Gastrocnemius medialis (tissue), 4 donors: ENCODE measurements at regions not wholly inside any gene's neighbourhood (a gene's known extent, or its start where the extent isn't known, plus 50 kb on each side); places are given as distances from the start of the nearest gene placed in this dataset.

Experiments
- ATAC-seq, 2 donors: fragments of 150-250 bp; one replicate each; pipeline ENCODE4 v1.9.1; 2016
- DNase-seq, 2 donors: peaks; one replicate each; pipeline ENCODE4 v3.0.0-alpha.2; 2019
- H3K27ac ChIP-seq, 4 donors: fragments of 200-600 bp; sonication (generic); 1 replicate in 1 of 4; 2 replicates in 3 of 4; pipeline ENCODE4 v1.5.1; 2016 to 2018; ENCODE audit warnings: mild to moderate bottlenecking in 2 of 4, moderate library complexity in 1 of 4
- H3K27me3 ChIP-seq, 3 donors: fragments of 200-600 bp; sonication (generic) in 2 of 3; 1 replicate in 1 of 3; 2 replicates in 2 of 3; pipeline versions ENCODE4 v1.5.1 to v1.6.0; 2016 to 2019; ENCODE audit warnings: mild to moderate bottlenecking in 1 of 3, moderate library complexity in 1 of 3
- H3K36me3 ChIP-seq, 2 donors: fragments of 200-600 bp; sonication (generic) in 1 of 2; one replicate each; pipeline ENCODE4 v1.5.1; 2017 to 2018
- H3K4me1 ChIP-seq, 2 donors: fragments of 200-600 bp; sonication (generic) in 1 of 2; one replicate each; pipeline ENCODE4 v1.5.1; 2016 to 2017; ENCODE audit warnings: mild to moderate bottlenecking in 2 of 2
- H3K4me3 ChIP-seq, 4 donors: fragments of 200-600 bp; sonication (generic) in 3 of 4; 1 replicate in 1 of 4; 2 replicates in 3 of 4; pipeline ENCODE4 v1.5.1; 2016 to 2019; ENCODE audit warnings: mild to moderate bottlenecking in 2 of 4
- H3K9me3 ChIP-seq, 3 donors: fragments of 200-600 bp; sonication (generic) in 2 of 3; 1 replicate in 1 of 3; 2 replicates in 2 of 3; pipeline ENCODE4 v1.5.1; 2016 to 2019
- POLR2A ChIP-seq, 2 donors: fragments of 450-650 bp; IDR thresholded peaks; one replicate each; pipeline ENCODE4 v1.6.1; 2017; ENCODE audit warnings: antibody characterized with exemption in 2 of 2, mild to moderate bottlenecking in 2 of 2, moderate library complexity in 2 of 2
- in situ Hi-C, 4 donors: fragments of 200-750 bp; cut with MboI; loops; one replicate each; pipeline versions ENCODE4 v1.15.0 to v1.8.0; 2017; ENCODE audit warnings: low sequenced_read_pairs in 4 of 4
- intact Hi-C: fragments of 100-400 bp; cut with DNase I; formaldehyde crosslinking; loops from one replicate; pipeline ENCODE4 v1.15.1; 2023; ENCODE audit warnings: low total_unique reads
- TF ChIP-seq, protein P1 (sequence below), 5 experiments: fragments of 450-650 bp in 3 of 5; fragments of 200-600 bp in 2 of 5; sonication (generic) in 2 of 5; IDR thresholded peaks in 4 of 5; conservative IDR thresholded peaks in 1 of 5; 1 replicate in 4 of 5; 2 replicates in 1 of 5; pipeline ENCODE4 v1.5.1; 2016 to 2019; ENCODE audit warnings: antibody characterized with exemption in 5 of 5, mild to moderate bottlenecking in 3 of 5, moderate library complexity in 3 of 5

DNA sequence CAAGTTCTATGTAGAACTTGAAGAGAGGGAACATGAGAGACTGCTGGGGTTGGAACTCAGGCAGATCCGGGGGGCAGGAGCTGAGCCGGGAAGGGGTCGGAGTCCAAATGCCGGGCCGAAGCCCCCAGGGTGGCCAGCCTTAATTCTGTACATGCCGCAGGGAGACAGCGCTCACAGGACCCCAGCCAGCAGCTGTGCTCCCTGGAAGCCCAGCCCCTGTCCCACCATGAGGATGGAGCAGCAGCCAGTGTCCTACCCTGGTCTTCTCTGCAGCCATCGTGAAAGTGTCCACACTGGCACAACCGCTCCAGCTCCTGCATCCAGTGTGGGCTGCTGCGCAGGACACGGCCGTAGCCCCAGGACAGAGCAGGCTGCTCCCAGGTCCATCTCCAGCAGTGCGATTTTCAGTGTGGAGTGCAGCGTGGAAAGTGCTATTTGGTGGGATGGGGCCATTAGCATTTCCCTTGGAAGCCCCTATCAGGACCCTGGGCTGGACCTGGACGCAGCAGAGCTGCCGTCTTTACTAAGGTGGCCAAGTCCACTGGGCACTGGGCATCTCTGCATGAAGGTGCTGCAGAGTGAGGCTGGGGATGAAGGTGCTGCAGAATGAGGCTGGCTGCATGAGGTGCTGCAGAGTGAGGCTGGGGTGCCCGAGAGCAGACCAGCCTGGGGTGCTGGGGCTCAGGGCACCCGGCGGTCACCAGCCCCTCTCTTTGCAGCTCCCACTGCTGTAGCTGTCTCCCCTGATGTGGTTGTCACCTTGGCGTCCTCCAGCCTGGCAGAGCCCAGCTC is 737.4 kb downstream of the BRD1 start:
- Histone ChIP-seq H3K4me1 (no peaks in the 10 kb centered on the region), H3K27ac (no peak overlapping the region), H3K9me3 (no peaks in the 10 kb centered on the region), H3K36me3 (no peaks in the 10 kb centered on the region), H3K27me3 (no peaks in the 10 kb centered on the region), H3K4me3 (no peak overlapping the region)
- no peak for TF ChIP-seq POLR2A (IDR thresholded peaks at IDR 0.05)
- TF ChIP-seq, protein P1, sequence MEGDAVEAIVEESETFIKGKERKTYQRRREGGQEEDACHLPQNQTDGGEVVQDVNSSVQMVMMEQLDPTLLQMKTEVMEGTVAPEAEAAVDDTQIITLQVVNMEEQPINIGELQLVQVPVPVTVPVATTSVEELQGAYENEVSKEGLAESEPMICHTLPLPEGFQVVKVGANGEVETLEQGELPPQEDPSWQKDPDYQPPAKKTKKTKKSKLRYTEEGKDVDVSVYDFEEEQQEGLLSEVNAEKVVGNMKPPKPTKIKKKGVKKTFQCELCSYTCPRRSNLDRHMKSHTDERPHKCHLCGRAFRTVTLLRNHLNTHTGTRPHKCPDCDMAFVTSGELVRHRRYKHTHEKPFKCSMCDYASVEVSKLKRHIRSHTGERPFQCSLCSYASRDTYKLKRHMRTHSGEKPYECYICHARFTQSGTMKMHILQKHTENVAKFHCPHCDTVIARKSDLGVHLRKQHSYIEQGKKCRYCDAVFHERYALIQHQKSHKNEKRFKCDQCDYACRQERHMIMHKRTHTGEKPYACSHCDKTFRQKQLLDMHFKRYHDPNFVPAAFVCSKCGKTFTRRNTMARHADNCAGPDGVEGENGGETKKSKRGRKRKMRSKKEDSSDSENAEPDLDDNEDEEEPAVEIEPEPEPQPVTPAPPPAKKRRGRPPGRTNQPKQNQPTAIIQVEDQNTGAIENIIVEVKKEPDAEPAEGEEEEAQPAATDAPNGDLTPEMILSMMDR (IDR thresholded peaks at IDR 0.05 in 4 of 5, conservative IDR thresholded peaks at IDR 0.05 in 1 of 5) = no peak
- in situ Hi-C loops = no loop called here
- DNase-seq (no peak), ATAC-seq (no peak)
- intact Hi-C loops = no loop called here

DNA sequence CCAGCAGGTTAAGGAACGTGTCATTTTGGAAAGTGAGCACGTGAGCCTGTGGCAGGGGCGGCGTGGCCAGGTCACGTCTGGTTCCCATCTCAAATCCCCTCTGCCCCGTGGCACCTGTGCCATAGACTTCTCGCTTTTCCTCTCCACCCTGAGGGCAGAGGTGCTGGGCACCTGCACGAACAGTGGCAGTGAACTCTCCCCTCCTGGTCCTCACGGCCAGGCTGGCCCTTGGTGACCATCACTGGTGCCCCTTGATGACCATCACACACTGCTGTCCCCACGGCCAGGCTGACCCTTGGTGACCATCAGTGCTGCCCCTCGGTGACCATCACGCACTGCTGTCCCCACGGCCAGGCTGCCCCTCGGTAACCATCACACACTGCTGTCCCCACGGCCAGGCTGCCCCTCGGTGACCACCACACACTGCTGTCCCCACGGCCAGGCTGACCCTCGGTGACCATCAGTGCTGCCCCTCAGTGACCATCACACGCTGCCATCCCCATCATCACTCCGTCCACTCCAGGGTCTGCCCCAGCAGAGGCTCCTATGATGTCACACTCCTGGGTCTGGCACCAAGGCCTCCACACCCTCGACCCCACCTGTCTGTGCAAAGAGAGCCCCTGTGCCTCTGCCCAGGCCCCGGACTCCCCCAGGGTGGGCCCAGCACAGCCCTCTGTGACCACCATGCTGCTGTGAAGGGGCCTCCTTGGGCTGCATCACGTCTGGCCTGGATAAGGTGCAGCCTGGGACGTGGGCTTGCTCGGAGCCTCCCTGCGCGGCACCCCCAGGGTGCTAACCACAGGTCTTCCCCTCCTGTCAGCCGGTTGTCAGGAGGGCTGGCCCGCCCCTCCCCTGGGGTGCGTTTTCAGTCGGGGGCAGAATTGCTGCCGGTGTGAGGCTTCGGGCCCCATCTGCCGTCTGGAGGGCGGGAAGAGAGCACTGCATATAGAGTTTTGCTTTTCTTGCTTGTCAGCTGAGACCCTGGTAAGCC is 738.6 kb downstream of the BRD1 start:
- Histone ChIP-seq H3K4me3 (no peak overlapping the region), H3K9me3 (no peaks in the 10 kb centered on the region), H3K4me1 (no peaks in the 10 kb centered on the region), H3K27ac (no peak overlapping the region), H3K36me3 (no peaks in the 10 kb centered on the region), H3K27me3 (no peaks in the 10 kb centered on the region)
- ATAC-seq (no peak), DNase-seq (no peak)
- no peak for TF ChIP-seq POLR2A (IDR thresholded peaks at IDR 0.05)
- TF ChIP-seq, protein P1 (IDR thresholded peaks at IDR 0.05 in 4 of 5, conservative IDR thresholded peaks at IDR 0.05 in 1 of 5) = no peak
- in situ Hi-C loops = no loop called here
- intact Hi-C loops = no loop called here

DNA sequence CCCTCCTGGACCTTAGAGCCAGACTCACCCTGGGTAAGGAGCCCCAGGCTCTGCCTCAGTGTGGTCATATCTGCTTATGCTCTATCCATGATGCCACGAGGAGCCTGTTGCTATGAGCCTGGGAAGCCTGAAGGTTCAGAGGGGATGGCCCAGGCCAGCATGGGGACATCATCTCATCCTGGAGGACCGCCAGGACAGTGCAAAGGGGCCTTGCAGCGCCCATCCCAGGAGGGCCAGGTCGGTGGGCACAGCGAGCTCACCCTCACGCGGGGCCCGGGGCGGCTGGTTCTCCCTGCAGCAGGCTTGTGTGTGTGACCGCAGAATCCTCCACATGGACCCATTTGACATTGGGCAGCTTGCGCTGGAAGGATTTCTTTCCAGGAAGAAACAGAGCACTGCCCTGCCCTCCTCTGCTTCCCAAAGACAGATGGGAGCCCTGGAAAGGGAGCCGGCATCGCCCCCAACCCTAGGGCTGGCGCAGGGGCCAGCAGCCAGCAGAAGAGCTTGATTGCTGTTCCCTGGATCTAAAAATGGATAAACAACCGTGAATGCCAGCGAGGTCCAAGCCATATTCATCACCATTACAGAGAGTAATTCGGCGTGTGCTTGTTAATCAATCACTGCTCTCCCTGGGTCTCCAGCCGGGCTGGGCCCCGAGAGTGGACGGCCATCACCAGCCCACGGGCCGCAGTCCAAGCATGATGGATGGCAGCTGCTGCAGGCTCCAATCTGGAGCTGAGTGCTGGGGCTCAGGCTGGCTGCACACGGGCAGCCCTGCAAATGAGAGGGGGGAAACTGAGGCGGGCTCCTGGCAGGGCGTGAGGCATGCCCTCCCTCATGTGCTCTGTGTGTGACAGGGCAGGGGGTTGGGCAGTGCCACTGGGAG is 739.7 kb downstream of the BRD1 start:
- H3K9me3 ChIP-seq = no peaks in the 10 kb centered on the region
- ATAC-seq = no peak
- H3K36me3 ChIP-seq = no peaks in the 10 kb centered on the region
- H3K4me1 ChIP-seq = no peaks in the 10 kb centered on the region
- in situ Hi-C loops (no loop called here), intact Hi-C loops (no loop called here)
- TF ChIP-seq, protein P1 (IDR thresholded peaks at IDR 0.05 in 4 of 5, conservative IDR thresholded peaks at IDR 0.05 in 1 of 5) = no peak
- TF ChIP-seq POLR2A (IDR thresholded peaks at IDR 0.05) = no peak
- no peaks in the 10 kb centered on the region for H3K27me3 ChIP-seq
- H3K27ac ChIP-seq = no peak overlapping the region
- H3K4me3 ChIP-seq = no peak overlapping the region
- no peak for DNase-seq

DNA sequence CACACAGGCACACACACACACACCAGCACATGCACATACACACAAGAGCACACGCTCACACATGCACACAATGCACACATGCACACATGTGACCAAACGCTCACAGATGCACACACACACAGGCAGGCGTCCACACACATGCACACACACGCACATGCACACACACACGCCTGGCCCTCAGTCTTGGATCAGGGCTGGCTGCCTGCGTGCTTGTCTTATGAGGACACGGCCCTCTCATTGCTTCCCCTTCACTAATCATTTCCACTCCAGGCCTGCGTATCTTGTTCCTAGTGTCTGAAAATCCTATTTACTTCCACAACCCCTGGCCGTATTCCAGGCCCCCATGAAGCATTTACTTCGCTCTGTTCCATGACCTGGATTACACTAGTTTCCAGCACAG is 740.5 kb downstream of the BRD1 start:
- in situ Hi-C loops (no loop called here), intact Hi-C loops (no loop called here)
- Histone ChIP-seq H3K4me1 (no peaks in the 10 kb centered on the region), H3K27me3 (no peaks in the 10 kb centered on the region), H3K4me3 (no peak overlapping the region), H3K36me3 (no peaks in the 10 kb centered on the region), H3K27ac (no peak overlapping the region), H3K9me3 (no peaks in the 10 kb centered on the region)
- DNase-seq (no peak), ATAC-seq (no peak)
- no peak for TF ChIP-seq POLR2A (IDR thresholded peaks at IDR 0.05)
- TF ChIP-seq, protein P1 (IDR thresholded peaks at IDR 0.05 in 4 of 5, conservative IDR thresholded peaks at IDR 0.05 in 1 of 5) = no peak
